ENCODE measurements at regions not wholly inside any gene's neighbourhood (a gene's known extent, or its start where the extent isn't known, plus 50 kb on each side); places are given as distances from the start of the nearest gene placed in this dataset.
"Not testable (repeated sequence)": the region's sequence is repeated elsewhere in the genome, so short reads cannot be mapped to it uniquely, and the experiment has no call there.

- BruUV-seq (replicated peaks); CTCF ChIA-PET; H3K4me1 ChIP-seq (ENCODE audit: insufficient read depth, low read length, poor library complexity, severe bottlenecking); H3K27me3 ChIP-seq (replicated peaks; ENCODE audit: insufficient read depth, low read depth, low read length, poor library complexity); DNase-seq (ENCODE audit: low spot score); H3K36me3 ChIP-seq (ENCODE audit: insufficient read depth, low read length, poor library complexity, severe bottlenecking); H3K27ac ChIP-seq (ENCODE audit: low read depth, low read length, poor library complexity, severe bottlenecking); H3K9me3 ChIP-seq (ENCODE audit: low read depth, low read length, poor library complexity, severe bottlenecking); intact Hi-C loops (cut with micrococcal nuclease; ENCODE audit: unreplicated experiment); POLR2A ChIA-PET (ENCODE audit: low non-redundant PET); H3K4me3 ChIP-seq (ENCODE audit: low read depth, low read length, poor library complexity, severe bottlenecking): not testable (repeated sequence)
Measured at GRCh38 chr20:26009402-26010223, 313.0 kb upstream of the ZNF337 start.

GRCh38 chr20:26008026-26008425 lies 311.4 kb upstream of the ZNF337 start:
- POLR2A ChIA-PET (ENCODE audit: low non-redundant PET); H3K9me3 ChIP-seq (ENCODE audit: low read depth, low read length, poor library complexity, severe bottlenecking); H3K4me3 ChIP-seq (ENCODE audit: low read depth, low read length, poor library complexity, severe bottlenecking); H3K27ac ChIP-seq (ENCODE audit: low read depth, low read length, poor library complexity, severe bottlenecking); BruUV-seq (replicated peaks); H3K4me1 ChIP-seq (ENCODE audit: insufficient read depth, low read length, poor library complexity, severe bottlenecking); DNase-seq (ENCODE audit: low spot score); H3K36me3 ChIP-seq (ENCODE audit: insufficient read depth, low read length, poor library complexity, severe bottlenecking); CTCF ChIA-PET; intact Hi-C loops (cut with micrococcal nuclease; ENCODE audit: unreplicated experiment); H3K27me3 ChIP-seq (replicated peaks; ENCODE audit: insufficient read depth, low read depth, low read length, poor library complexity): not testable (repeated sequence)

DNA sequence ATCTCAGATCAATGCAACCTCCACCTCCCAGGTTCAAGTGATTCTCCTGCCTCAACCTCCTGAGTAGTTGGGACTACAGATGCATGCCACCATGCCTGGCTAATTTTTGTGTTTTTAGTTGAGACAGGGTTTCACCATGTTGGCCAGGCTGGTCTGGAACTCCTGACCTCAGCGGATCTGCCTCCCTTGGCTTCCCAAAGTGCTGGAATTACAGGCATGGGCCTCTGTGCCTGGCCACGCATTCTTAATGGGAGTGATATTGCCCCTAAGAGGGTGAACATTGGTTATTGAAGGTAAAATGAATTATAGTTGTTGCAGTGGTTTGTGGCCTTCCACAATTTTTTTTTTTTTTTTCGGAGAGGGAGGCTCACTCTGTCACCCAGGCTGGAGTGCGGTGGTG lies 309.5 kb upstream of the ZNF337 start:
- H3K27ac ChIP-seq (ENCODE audit: low read depth, low read length, poor library complexity, severe bottlenecking); H3K27me3 ChIP-seq (replicated peaks; ENCODE audit: insufficient read depth, low read depth, low read length, poor library complexity); H3K9me3 ChIP-seq (ENCODE audit: low read depth, low read length, poor library complexity, severe bottlenecking); H3K4me3 ChIP-seq (ENCODE audit: low read depth, low read length, poor library complexity, severe bottlenecking); CTCF ChIA-PET; BruUV-seq (replicated peaks); POLR2A ChIA-PET (ENCODE audit: low non-redundant PET); H3K36me3 ChIP-seq (ENCODE audit: insufficient read depth, low read length, poor library complexity, severe bottlenecking); H3K4me1 ChIP-seq (ENCODE audit: insufficient read depth, low read length, poor library complexity, severe bottlenecking); DNase-seq (ENCODE audit: low spot score); intact Hi-C loops (cut with micrococcal nuclease; ENCODE audit: unreplicated experiment): not testable (repeated sequence)

- H3K27me3 ChIP-seq (replicated peaks; ENCODE audit: insufficient read depth, low read depth, low read length, poor library complexity); H3K4me1 ChIP-seq (ENCODE audit: insufficient read depth, low read length, poor library complexity, severe bottlenecking); H3K36me3 ChIP-seq (ENCODE audit: insufficient read depth, low read length, poor library complexity, severe bottlenecking); H3K4me3 ChIP-seq (ENCODE audit: low read depth, low read length, poor library complexity, severe bottlenecking); H3K9me3 ChIP-seq (ENCODE audit: low read depth, low read length, poor library complexity, severe bottlenecking); H3K27ac ChIP-seq (ENCODE audit: low read depth, low read length, poor library complexity, severe bottlenecking); intact Hi-C loops (cut with micrococcal nuclease; ENCODE audit: unreplicated experiment); BruUV-seq (replicated peaks); POLR2A ChIA-PET (ENCODE audit: low non-redundant PET); DNase-seq (ENCODE audit: low spot score); CTCF ChIA-PET: not testable (repeated sequence)
Measured at GRCh38 chr20:26003959-26004358, 307.3 kb upstream of the ZNF337 start.

- BruUV-seq (replicated peaks); H3K4me3 ChIP-seq (ENCODE audit: low read depth, low read length, poor library complexity, severe bottlenecking); CTCF ChIA-PET; H3K4me1 ChIP-seq (ENCODE audit: insufficient read depth, low read length, poor library complexity, severe bottlenecking); POLR2A ChIA-PET (ENCODE audit: low non-redundant PET); DNase-seq (ENCODE audit: low spot score); H3K36me3 ChIP-seq (ENCODE audit: insufficient read depth, low read length, poor library complexity, severe bottlenecking); intact Hi-C loops (cut with micrococcal nuclease; ENCODE audit: unreplicated experiment); H3K27me3 ChIP-seq (replicated peaks; ENCODE audit: insufficient read depth, low read depth, low read length, poor library complexity); H3K9me3 ChIP-seq (ENCODE audit: low read depth, low read length, poor library complexity, severe bottlenecking); H3K27ac ChIP-seq (ENCODE audit: low read depth, low read length, poor library complexity, severe bottlenecking): not testable (repeated sequence)
Measured at GRCh38 chr20:25997367-25998038, 300.9 kb upstream of the ZNF337 start.
